ENCODE measurements at regions not wholly inside any gene's neighbourhood (a gene's known extent, or its start where the extent isn't known, plus 50 kb on each side); places are given as distances from the start of the nearest gene placed in this dataset.

DNA sequence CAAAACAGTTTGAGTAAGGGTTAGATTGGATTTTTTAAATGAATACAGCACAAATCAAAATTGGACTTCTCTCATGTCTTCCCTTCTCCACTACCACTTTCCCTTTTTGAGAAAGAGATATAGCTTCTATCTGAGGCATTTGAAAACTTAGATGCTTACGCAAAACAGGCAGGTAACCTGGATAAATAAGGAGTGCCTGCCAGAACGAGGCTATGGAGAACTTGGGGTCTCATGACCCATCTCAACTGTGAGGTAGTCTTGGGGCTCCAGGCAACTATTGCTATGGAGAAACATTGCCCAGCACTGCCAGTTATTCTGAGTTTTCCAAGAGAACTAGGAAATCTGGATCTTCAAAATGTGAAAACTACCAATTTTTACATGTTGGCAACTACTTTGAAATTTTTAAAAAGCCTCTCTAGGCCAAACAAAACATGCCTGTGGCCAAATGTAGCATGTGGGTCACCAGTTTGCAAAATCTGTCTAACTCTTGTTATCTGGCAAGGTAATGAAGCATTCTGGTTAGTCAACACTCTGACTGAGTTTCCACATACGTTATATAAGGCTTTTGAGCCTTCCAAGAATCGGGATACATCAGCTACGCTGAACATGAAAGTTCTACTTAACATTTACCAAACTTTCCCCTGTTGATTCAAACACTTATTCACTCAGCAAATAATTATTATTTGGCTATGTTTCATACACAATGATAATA is 752.7 kb downstream of the KCNA4 start:
- TF ChIP-seq, protein P1, sequence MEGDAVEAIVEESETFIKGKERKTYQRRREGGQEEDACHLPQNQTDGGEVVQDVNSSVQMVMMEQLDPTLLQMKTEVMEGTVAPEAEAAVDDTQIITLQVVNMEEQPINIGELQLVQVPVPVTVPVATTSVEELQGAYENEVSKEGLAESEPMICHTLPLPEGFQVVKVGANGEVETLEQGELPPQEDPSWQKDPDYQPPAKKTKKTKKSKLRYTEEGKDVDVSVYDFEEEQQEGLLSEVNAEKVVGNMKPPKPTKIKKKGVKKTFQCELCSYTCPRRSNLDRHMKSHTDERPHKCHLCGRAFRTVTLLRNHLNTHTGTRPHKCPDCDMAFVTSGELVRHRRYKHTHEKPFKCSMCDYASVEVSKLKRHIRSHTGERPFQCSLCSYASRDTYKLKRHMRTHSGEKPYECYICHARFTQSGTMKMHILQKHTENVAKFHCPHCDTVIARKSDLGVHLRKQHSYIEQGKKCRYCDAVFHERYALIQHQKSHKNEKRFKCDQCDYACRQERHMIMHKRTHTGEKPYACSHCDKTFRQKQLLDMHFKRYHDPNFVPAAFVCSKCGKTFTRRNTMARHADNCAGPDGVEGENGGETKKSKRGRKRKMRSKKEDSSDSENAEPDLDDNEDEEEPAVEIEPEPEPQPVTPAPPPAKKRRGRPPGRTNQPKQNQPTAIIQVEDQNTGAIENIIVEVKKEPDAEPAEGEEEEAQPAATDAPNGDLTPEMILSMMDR (conservative IDR thresholded peaks at IDR 0.05; ENCODE audit: low read length): no peak
- TF ChIP-seq EZH2phosphoT487 (IDR thresholded peaks at IDR 0.05; ENCODE audit: borderline replicate concordance): no peak

All from Loucy (cell line).